GM19372 (cell line): ENCODE measurements at regions not wholly inside any gene's neighbourhood (a gene's known extent, or its start where the extent isn't known, plus 50 kb on each side); places are given as distances from the start of the nearest gene placed in this dataset.

Experiments
- ATAC-seq: cut with Tn5 transposase; IDR thresholded peaks from one replicate; pipeline ENCODE4 v1.9.1; 2021; ENCODE audit warnings: mild to moderate bottlenecking, low read depth, moderate library complexity; ENCODE audit not compliant: unreplicated experiment

DNA sequence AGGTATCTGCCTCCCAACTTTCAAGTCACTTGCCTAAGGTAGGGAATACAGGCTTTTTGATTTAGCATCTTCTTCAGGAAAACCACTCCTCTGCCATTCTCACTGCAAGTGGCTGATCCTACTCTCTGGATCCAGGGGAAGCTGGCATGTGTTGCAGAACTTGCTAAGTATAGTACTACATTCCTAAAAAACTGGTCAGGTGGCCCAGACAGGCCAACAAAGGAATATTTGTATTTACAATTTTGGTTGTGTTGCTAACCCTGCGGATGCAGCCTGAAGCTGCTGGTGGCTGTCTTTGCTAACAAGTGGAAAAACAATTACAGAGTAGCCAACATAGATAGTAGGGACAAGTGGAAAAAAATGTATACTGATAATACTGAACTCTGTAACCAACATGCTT, 222.5 kb upstream of the STARD13 start:
- no peak for ATAC-seq

DNA sequence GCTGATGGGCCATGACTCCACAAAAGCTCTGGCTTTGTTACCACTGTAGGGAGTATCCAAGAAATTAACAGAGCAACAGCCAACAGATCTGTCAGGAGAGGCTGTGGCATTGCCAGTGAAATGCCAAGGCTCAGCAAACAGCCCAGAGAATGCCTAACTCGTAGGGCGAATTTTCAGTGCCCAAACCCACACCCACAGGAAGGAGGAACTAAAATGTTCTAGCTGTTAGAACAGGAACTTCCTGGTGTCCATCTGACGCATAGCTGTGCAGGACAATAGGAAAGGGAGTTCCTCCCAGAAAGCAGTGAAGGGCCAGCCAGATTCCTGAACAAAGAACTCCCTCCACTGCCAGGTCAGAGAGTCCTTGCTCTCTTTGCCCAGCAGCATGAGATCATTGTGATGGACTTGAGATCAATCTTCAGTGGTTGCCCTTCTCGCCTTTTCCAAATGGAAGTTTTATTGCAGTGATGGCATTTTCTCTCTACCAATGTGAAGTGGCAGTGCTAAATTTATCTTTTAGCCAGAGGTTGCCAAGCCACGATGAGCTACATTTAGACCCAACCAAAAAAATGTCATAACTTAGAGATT, 224.2 kb upstream of the STARD13 start:
- ATAC-seq: no peak

DNA sequence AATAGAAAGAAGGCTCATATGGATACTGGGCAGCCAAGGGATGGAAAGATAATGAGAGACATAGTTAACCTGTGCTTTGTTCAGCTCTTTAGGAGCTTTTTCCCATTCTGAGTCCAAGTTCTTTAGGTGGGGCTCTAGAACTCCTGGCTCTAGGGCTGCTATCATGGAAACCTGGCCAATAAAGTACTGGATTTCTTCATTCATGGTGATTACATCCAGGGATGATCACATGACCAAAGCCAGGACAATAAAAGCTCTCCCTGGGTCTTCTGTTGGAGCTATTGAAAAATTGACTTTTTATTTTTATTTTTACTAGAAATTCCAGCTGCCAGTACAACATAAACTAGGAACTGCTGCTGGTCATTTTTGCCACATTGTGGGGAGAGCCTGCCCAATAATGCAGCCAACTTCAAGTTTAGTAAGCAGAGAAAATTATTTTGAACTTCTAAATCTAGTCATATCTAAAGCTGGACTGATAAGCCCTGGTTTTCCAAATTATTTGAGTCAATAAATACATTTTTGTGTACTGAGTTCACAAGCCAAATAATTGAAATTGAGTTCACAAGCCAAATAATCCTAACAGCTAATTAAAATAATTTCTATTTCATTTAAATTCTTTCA, 224.9 kb upstream of the STARD13 start:
- no peak for ATAC-seq

DNA sequence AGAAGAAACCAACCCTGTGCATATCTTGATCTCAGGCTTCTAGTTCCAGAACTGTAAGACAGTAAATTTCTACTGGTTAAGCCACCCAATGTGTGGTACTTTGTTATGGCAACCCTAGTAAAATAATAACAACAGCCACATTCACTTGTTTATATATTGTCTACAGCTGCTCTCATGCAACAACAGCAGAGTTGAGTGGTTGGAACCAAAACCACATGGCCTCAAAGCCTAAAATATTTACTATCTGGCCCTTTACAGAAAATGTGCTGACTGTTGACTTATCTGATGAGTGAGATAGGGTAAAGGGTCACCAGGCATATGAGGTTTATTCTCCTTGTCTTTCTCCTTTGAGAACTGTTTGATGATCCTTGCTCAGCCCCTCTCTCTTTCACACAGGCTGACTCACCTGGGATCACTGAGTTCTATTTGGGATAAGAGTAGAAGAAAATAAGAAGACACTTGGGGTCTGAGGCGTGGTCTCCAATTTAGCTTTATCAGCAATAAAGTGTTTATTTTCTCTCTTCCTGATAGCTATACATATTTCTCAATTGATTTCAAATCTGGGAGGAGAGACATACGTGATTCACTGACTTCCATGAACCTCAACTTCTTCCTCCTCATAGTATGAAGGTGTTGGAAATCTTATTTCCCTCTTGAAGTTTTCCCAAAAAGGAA, 227.5 kb upstream of the STARD13 start:
- no peak for ATAC-seq

DNA sequence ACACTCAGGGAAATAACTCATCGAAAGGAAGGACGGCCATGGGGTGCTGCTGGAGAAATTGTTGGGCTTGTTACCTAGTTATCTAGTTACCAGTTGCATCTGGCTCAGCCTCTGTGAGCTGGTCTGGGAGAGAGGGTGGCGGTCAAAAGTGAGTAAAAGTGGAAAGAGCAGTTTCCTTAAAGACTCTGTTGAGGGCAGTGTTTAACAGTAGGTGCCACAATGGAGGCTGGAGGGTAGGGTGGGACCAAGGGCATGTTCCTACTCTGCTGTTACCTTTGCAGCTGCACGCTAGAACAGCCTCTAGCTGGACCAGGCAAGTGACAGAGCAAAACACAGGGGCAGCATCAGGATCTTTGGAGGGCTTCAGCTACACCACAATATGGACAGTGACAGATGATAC, 228.8 kb upstream of the STARD13 start:
- ATAC-seq: no peak

DNA sequence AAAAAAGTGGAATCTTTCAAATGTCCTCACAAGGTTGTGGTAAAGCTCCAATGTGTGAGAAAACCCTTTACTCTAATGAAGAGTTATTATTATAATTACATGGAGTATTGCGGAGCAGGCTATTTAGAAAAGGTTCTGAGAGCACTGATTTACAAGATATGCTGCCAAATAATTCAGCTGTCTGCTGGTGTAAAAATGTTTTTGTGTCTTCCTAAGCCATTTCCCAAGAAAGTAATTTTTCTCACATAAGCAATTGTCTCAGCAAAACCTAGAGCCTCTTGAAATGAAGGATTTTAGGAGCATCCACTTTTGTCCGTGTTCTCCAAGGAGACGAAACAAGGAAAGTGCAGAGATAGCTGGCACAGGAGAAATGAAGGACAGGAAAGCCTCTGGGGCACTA, 229.6 kb upstream of the STARD13 start:
- no peak for ATAC-seq

DNA sequence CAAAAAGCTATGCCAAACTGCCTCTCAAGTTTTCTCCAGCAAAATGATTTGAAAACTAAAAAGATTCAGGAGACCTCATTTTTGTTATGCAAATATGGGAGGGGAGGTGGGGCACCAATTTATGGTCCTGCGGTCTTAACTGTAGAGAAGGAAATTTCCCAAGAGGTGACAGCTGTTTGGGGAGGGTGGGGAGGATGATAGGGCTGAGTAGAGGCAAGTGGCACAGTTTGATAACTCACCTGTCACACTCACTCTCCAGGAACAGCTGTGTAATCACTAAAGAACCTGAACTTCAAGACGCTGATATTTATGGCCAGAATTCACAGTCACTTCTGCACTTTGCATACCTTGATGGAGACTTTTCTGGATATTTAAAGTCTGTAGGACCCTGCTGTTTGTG, 232.9 kb upstream of the STARD13 start:
- no peak for ATAC-seq

DNA sequence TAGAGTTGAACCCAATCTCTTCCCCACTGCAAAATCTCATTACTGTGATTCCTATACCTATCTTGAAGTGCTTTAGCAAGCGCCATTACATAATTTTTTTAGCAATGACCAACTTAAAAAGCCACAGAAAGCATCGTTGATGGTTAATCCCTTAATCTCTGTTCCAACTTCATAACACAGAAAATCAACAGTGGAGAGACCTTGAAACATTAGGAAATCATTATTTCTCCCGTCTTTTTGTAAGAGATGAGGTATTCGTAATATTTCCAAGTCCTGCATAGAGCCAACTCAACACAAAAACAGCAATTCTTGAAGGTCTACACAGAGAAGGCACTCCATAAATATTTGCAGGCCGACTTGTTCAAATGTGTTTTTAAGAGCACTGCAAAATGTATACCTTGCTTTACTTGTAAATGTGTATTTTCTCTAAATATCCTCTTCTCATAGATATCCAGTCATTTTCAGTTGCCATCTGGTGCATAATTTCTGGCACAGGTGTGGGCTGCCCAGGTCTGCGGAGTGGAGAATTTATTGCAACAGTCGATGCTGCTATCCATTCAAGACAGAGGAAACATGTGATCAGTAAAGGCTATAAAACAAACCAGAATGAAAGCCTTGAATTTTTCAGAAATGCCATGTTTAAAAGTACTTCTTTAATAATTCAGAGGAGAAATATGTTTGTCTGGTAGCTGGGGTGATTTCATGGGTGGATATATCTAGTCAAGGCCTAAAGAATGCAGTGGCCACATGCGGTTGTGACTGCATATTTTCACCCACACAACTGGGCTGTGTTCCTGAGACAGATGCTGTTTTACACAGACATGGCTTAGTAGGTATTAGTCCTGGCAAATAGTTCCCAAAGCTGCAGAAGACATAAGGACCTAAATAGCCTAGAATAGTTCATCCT, 234.3 kb upstream of the STARD13 start:
- ATAC-seq: no peak

DNA sequence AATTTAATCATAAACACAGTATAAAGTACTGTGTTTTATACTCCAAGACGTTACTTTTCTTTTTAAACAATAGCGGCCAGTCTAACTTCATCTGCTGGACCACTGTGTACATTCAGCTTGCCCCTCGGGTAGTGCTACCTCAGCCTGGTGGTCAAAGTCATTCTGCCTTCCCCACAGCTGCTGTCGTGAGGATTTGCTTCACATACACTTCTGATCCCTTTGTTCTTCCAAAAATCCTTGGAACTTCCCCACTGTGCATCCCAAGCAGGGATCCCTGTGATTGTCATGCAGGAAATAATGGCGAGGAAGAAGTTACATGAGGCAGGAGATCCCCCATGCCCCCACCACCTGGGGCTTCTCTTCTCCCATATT, 234.9 kb upstream of the STARD13 start:
- no peak for ATAC-seq

DNA sequence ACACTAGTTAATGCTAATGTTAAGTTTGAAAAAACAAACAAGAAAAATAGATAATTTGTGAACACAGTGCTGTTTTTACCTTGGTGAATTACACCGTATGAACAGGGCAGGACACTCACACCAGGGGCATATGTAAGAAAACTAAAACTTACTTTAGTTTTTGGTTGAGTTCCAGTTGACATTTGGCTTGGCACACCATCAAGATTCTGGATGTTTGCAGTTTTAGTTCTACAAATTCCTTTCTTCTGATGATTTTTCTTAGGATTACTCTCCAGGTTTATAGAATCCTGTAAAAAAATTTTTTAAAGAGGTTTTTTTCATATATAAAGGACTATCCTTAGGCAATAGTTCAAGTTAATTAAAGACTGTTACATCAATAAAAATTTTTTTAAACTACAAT, 238.5 kb upstream of the STARD13 start:
- ATAC-seq: no peak

DNA sequence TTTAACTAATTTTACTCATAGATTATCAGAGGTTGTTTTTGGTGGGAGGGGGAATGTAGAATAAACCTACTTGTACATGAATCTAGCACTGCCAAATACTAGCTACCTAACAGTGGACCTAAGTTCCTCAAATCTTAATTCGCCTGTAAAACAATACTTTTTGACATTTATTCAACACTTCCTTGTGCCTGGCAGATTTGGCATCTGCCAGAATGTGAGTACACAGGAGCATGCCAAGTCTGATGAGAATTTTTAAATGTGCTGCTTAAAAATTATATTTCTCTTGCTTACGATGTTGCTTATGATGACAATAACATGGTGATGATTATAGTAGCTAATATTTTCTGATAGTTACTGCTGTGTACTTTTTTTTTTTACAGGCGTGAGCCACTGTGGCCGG, 240.2 kb upstream of the STARD13 start:
- no peak for ATAC-seq

DNA sequence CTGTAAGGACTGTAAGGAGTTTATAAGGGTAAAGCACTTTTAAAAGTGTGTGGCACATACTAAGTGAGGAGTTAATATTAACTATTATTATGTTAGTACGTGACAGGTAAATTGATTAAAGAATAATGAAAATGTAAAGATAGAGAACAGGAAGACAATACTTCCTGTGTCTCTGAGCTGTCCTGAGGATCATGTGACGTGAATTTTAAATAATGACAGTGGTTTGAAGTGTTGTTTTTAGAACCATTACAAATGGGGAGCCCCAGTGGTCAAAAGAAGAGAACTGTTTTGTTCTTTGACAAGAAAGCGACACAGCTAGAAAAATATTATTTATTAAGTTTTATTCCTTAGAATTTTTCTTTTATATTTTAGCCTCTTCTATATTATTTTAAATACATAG, 241.2 kb upstream of the STARD13 start:
- no peak for ATAC-seq

DNA sequence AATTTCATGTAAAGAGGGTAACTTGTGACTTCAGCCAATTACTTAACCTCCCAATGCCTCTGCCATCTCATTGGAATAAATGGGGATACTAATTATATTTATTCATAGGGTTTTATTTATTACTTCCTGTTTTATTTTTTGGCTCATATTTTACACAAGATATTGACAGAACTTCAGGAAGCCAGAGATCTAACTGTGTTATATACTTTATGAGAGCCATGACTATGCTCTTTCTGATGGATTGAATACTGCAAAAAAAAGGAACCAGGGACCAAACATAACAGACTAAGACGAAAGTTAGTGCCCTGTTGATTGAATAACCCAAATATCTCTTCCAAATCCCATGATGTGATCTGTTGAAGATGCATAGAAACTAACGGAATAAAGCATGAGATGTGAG, 243.3 kb upstream of the STARD13 start:
- no peak for ATAC-seq

DNA sequence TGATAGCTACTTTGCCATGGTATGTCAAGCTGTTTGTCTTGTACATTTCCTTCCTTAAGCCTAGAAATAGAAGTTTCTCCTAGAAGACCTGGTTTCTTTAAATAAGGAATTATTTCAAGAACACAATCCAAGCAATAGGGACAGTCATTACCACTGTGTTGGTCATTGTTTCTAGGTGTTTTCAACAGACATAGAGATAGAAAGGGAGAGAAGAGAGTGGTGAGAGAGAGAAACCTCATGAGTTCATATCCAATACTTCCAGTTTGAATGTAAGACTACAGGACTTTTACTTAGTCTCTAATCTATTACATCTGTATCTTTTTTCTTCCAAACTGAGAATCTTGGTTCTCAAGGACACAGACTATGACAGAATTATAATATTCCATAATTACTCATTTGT, 245.9 kb upstream of the STARD13 start:
- ATAC-seq: no peak

DNA sequence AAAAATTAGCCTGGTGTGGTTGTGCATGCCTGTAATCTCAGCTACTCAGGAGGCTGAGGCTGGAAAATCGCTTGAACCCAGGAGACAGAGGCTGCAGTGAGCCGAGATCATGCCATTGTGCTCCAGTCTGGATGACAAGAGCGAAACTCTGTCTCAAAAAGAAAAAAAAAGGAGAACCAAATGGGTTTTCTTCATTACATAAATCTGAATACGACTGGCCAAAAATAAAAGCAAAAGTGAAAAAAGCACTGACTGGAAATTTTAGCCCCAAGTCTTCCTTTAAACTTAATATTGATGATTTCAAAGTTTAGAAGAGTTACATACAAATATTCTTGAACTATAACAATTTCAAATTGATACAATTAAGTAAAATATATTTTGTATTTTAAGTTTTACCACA, 249.5 kb upstream of the STARD13 start:
- ATAC-seq: no peak

DNA sequence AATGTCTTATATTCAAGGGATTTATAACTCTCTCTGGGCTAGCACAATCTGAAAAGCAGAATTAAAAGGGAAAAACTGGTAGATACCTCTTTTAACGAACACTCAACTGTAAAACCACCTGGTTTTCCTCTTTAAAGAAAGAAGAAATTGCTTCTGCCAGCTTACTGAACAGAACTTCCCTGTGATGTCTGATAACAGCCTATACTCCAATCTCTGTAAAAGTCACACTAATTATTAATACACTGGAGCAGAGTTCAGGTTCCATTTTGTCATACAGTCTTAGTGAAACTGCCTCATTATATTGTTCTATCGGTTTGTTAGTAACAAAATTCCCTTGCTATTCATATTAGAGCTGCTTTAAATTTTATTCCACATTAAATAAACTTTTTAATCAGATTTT, 251.0 kb upstream of the STARD13 start:
- no peak for ATAC-seq

DNA sequence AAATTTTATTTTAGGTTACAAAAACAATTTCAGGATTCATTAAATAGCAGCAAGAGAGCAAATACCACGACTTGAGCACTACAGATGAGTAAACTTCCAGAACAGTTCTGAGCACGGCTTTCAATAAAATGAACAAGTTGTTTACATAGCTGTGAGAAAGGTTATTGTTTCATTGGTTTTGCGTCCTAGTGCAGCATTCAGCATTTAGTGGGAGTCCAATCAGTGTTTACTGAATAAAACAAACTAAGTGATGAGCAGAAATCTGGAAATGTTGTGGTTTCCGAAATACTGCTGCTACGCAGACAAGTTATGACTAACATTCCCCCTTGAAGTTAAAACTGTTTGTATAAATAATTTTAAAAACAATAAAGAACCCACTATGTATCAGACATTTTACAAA, 251.5 kb upstream of the STARD13 start:
- ATAC-seq: no peak

DNA sequence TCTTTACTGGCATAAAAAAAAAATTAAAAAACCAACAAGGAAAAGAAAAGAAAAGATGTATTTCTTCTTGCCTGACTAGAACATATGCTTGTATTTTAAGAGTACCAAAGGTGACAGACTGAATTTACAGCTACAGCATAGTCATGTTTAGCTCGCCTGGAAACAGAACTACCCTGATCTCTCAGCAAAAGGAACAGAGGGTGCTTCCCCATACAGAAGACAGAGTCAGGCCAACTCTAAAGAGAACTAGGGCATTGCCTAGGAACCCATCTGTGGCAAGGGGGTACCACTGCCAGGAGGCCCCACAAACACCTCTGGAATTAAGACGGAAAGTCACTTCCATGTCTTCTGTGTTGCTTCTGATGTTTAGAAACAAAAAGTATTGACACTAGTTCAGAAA, 252.1 kb upstream of the STARD13 start:
- ATAC-seq: no peak

DNA sequence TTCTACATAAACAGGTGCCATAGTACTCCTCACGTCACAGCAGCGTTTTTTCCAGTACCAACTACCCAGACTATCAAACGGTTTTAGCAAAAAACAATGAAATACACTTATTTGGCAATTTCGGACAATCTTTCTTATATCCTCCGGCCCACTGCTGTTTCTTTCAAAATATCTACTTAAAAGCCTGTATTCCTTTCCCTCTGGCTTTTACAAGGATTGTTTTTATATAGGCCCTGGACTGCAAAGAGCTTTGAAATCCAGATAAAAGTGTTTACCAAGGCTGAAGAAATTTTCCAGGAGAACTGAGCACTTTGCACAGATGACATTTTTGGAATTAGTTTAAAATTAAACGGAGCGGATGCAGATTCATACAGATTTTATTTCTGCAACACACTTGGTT, 255.9 kb upstream of the STARD13 start:
- no peak for ATAC-seq

DNA sequence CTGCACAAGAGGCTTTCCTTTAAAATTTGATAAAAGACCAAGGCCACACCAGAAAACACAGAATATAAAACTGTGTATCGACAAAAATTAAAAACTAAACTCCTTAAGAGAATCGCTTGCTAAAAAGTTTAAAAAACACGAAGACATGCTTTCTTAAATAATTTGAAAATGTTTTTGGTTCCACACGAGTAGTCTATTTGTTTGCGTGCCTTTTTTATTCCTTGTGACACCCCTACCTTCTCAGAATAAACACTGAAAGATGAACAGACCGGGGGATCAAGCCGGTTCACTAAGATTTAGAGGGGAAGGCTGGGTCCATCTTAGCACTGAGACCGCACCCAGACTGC, 256.4 kb upstream of the STARD13 start:
- ATAC-seq: no peak

DNA sequence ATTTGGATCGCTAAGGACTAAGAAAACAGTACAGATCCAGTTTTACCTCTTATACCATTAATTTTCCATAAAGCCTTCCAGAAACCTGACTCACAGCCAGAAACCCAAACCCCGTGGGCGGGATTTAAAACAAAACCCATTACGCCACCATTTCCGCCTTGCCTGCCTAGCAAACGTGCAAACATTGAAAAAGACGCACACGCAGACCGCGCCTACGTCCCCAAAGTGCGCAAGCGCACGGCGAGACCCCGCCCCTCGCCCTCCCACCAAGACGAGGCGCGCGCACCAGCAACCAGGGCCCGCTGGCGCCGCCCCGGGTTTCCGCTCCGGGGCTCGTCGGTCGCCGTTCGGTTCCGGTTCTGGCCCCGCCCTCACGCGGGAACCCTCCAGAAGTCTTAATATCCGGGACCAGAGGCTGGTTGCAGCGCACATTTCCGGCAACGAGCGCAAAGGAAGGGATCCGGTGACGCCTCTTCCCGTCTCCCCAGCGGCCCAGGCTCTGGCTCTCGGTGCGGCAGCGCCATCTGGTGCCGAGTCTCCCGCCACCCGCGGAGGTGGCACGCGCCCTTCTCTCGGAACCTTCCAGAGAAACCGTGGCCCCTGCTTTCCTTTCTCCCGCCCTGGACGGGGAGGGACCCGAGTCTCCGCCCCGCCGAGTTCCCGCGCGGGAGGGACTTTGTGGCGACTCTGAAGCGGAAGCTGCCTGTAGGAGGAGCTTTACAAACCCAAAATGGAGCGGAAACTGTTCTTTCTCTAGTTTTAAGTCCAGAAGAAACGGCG, 256.9 kb upstream of the STARD13 start:
- ATAC-seq: peak; percentile 85
